ENCODE measurements at regions not wholly inside any gene's neighbourhood (a gene's known extent, or its start where the extent isn't known, plus 50 kb on each side); places are given as distances from the start of the nearest gene placed in this dataset.

DNA sequence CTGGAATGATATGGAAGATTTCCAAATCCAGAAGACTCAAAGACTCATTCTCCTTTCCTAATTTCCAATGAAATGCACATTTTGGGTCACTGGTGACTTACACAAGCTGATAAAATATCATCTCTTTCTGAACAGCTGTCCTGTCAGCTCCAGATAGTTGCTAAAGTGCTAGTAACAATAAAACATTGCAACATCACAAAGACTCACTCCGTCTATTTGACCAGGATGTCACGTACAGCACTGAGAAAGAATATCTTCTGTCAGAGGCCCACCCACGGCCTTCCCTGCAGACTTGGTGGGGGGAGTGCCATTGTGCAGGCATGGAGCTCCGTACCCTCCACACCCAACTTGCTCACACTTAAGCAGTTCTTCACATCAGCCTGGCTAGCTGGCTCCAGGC is 78.9 kb upstream of the EGR2 start:
- H3K4me3 ChIP-seq, result no peak overlapping the region
- no peaks in the 10 kb centered on the region for H3K9me3 ChIP-seq
- H3K36me3 ChIP-seq, result no peaks in the 10 kb centered on the region
- 48 to 54% methylated on average over 4 of the region's 4 CpGs for WGBS, 2 donors
- TF ChIP-seq, protein P1, sequence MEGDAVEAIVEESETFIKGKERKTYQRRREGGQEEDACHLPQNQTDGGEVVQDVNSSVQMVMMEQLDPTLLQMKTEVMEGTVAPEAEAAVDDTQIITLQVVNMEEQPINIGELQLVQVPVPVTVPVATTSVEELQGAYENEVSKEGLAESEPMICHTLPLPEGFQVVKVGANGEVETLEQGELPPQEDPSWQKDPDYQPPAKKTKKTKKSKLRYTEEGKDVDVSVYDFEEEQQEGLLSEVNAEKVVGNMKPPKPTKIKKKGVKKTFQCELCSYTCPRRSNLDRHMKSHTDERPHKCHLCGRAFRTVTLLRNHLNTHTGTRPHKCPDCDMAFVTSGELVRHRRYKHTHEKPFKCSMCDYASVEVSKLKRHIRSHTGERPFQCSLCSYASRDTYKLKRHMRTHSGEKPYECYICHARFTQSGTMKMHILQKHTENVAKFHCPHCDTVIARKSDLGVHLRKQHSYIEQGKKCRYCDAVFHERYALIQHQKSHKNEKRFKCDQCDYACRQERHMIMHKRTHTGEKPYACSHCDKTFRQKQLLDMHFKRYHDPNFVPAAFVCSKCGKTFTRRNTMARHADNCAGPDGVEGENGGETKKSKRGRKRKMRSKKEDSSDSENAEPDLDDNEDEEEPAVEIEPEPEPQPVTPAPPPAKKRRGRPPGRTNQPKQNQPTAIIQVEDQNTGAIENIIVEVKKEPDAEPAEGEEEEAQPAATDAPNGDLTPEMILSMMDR (IDR thresholded peaks at IDR 0.05), result no peak
- no peak for TF ChIP-seq EP300 (IDR thresholded peaks at IDR 0.05)
- TF ChIP-seq POLR2A (IDR thresholded peaks at IDR 0.05), result no peak
- H3K27ac ChIP-seq, result no peak overlapping the region
- DNase-seq (ENCODE audit: low spot score in 2 of 2), result no peak
- no peaks in the 10 kb centered on the region for H3K27me3 ChIP-seq
- H3K4me1 ChIP-seq, result no peaks in the 10 kb centered on the region

DNA sequence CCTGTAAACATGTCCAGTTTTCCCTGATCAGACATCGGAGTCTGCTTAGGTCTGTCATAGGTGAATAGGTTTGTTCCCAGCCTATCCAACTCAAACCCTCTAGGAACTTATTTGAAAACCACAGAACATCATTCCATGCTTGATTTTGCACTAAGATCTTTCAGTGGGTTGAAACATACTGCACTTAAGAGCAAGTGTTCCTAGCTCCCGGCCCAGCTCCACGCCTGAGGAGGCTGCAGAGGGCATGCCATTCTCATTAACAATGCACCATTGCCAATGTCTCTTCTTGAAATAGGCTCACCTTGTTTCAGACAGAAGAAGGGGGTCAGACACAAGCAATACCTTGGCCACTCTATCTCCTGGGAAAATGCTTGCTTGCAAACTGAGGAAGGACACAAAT is 78.0 kb upstream of the EGR2 start:
- no peak for DNase-seq (ENCODE audit: low spot score in 2 of 2)
- H3K4me1 ChIP-seq, result no peaks in the 10 kb centered on the region
- 79 to 89% methylated on average over 3 of the region's 3 CpGs for WGBS, 2 donors
- no peaks in the 10 kb centered on the region for H3K36me3 ChIP-seq
- H3K27me3 ChIP-seq, result no peaks in the 10 kb centered on the region
- no peak overlapping the region for H3K4me3 ChIP-seq
- H3K9me3 ChIP-seq, result no peaks in the 10 kb centered on the region
- no peak overlapping the region for H3K27ac ChIP-seq
- TF ChIP-seq, protein P1 (IDR thresholded peaks at IDR 0.05), result no peak
- TF ChIP-seq POLR2A (IDR thresholded peaks at IDR 0.05) (no peak), EP300 (IDR thresholded peaks at IDR 0.05) (no peak)

DNA sequence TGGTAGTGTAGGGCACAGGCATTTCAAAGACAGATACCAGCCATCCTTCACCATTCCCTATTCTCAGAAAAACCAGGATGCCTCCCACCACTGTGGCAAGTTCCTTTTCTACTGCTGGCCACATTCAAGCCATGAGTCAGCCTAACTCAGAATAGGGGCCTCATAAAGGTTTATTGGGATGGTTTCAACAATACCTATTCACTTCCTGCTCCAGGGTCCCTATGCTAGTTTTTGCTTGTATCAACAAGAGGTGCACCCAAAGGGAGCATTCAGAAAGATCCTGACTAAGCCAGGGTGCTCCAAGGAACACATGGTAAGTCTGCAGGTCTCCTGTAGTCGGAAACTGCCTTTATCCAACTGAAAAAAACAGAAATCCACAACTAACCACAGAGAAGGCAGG is 76.9 kb upstream of the EGR2 start:
- WGBS, 2 donors, result 100% methylated on average over 1 of the region's 1 CpG
- no peaks in the 10 kb centered on the region for H3K4me1 ChIP-seq

DNA sequence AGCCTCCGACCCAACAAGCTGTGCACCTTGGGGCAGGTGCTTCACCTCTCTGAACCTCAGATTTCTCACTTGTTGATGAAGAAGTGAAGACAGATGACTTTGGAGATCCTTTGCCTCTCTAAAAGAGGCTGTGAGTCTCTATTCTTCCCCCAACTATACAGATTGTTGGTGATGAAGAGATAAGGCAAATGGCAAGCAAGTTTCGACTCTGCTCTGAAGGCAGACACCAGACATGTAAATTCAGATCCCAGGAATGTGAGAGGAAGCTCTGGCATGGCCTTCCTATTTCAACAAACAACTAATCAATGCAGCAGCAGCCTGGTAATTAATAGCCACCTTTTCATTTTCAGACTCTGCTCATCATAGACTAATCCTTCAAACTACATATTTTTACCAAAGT is 74.2 kb upstream of the EGR2 start:
- H3K4me3 ChIP-seq, result no peak overlapping the region
- WGBS, 2 donors, result 85 to 93% methylated on average over 2 of the region's 2 CpGs
- H3K27me3 ChIP-seq, result no peaks in the 10 kb centered on the region
- H3K4me1 ChIP-seq, result no peaks in the 10 kb centered on the region
- H3K36me3 ChIP-seq, result no peaks in the 10 kb centered on the region
- TF ChIP-seq, protein P1 (IDR thresholded peaks at IDR 0.05), result no peak
- TF ChIP-seq POLR2A (IDR thresholded peaks at IDR 0.05) (no peak), EP300 (IDR thresholded peaks at IDR 0.05) (no peak)
- no peaks in the 10 kb centered on the region for H3K9me3 ChIP-seq
- no peak for DNase-seq (ENCODE audit: low spot score in 2 of 2)
- no peak overlapping the region for H3K27ac ChIP-seq

More for the DNA sequence above, 76.9 kb upstream of the EGR2 start:
- H3K4me3 ChIP-seq, result no peak overlapping the region
- no peaks in the 10 kb centered on the region for H3K9me3 ChIP-seq
- no peak overlapping the region for H3K27ac ChIP-seq
- H3K27me3 ChIP-seq, result no peaks in the 10 kb centered on the region
- no peak for DNase-seq (ENCODE audit: low spot score in 2 of 2)
- TF ChIP-seq EP300 (IDR thresholded peaks at IDR 0.05) (no peak), POLR2A (IDR thresholded peaks at IDR 0.05) (no peak)
- TF ChIP-seq, protein P1 (IDR thresholded peaks at IDR 0.05), result no peak
- H3K36me3 ChIP-seq, result no peaks in the 10 kb centered on the region

DNA sequence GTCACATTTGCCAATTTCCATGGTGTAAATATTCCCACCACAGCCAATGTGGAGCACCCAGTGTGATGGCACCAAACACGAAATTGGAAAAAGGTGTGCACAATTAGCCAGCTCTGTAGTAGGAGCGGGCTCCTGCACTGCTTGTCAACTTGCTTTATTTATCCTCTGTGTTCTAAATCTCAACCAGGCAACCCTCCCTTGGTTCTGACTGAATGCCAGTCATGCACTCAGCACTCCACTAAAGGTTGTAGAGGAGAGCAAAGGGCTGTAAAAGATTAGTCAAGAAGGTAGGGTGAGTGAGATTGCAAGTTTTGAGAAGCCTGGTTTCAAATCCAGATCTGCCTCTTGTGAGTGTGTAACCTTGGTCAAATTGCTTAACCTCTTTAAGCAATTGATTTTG is 71.5 kb upstream of the EGR2 start:
- no peaks in the 10 kb centered on the region for H3K4me1 ChIP-seq
- no peaks in the 10 kb centered on the region for H3K36me3 ChIP-seq
- H3K27ac ChIP-seq, result no peak overlapping the region
- no peaks in the 10 kb centered on the region for H3K27me3 ChIP-seq
- H3K4me3 ChIP-seq, result no peak overlapping the region
- DNase-seq (ENCODE audit: low spot score in 2 of 2), result no peak
- WGBS, 2 donors, result 88 to 92% methylated on average over 2 of the region's 2 CpGs
- H3K9me3 ChIP-seq, result no peaks in the 10 kb centered on the region
- TF ChIP-seq EP300 (IDR thresholded peaks at IDR 0.05) (no peak), POLR2A (IDR thresholded peaks at IDR 0.05) (no peak)
- TF ChIP-seq, protein P1 (IDR thresholded peaks at IDR 0.05), result no peak

All from tibial nerve (tissue), 4 donors.